Suprapubic skin (tissue), 4 donors: ENCODE measurements at regions not wholly inside any gene's neighbourhood (a gene's known extent, or its start where the extent isn't known, plus 50 kb on each side); places are given as distances from the start of the nearest gene placed in this dataset.

Source experiments
- CTCF ChIP-seq, 2 donors: fragments of 200-600 bp in 1 of 2; fragments of 450-650 bp in 1 of 2; sonication (generic) in 1 of 2; IDR thresholded peaks; one replicate each; pipeline ENCODE4 v1.5.1; 2016 to 2019; ENCODE audit warnings: antibody characterized with exemption in 2 of 2, mild to moderate bottlenecking in 1 of 2, moderate library complexity in 1 of 2
- EP300 ChIP-seq: sonication (generic); formaldehyde crosslinking; IDR thresholded peaks from one replicate; pipeline ENCODE4 v1.6.1; 2017; ENCODE audit warnings: antibody characterized with exemption
- POLR2A ChIP-seq, 2 donors: fragments of 450-650 bp; IDR thresholded peaks; one replicate each; pipeline ENCODE4 v1.6.1; 2017; ENCODE audit warnings: antibody characterized with exemption in 2 of 2, mild to moderate bottlenecking in 2 of 2, moderate library complexity in 2 of 2
- POLR2AphosphoS5 ChIP-seq, 3 donors: sonication (generic); formaldehyde crosslinking; IDR thresholded peaks; one replicate each; pipeline ENCODE4 v1.6.1; 2017; ENCODE audit warnings: antibody characterized with exemption in 3 of 3

- TF ChIP-seq CTCF (IDR thresholded peaks at IDR 0.05): no peak
- TF ChIP-seq POLR2AphosphoS5 (IDR thresholded peaks at IDR 0.05): no peak
- TF ChIP-seq EP300: no peak
- no peak for TF ChIP-seq POLR2A (IDR thresholded peaks at IDR 0.05)
These were observed 1179.9 kb upstream of the PCDH9 start for GRCh38 chr13:68410007-68410406.
